SIG-M5 treated with dmso at 0.1 percent for 504 hours (cell line): ENCODE measurements at regions not wholly inside any gene's neighbourhood (a gene's known extent, or its start where the extent isn't known, plus 50 kb on each side); places are given as distances from the start of the nearest gene placed in this dataset.

ENCODE experiments used
- DNase-seq: peaks from one replicate; lab custom pipeline; 2025; ENCODE audit not compliant: unreplicated experiment; lab: John Stamatoyannopoulos, UW

GRCh38 chr12:66066137-66066928 is 64.2 kb downstream of the LLPH start:
- DNase-seq, result no peak

GRCh38 chr12:66065641-66066136 is 64.9 kb downstream of the LLPH start:
- no peak for DNase-seq

- DNase-seq, result no peak
Measured at GRCh38 chr12:66065150-66065549, 65.4 kb downstream of the LLPH start.

GRCh38 chr12:66063916-66064315 is 66.6 kb downstream of the LLPH start:
- no peak for DNase-seq

GRCh38 chr12:66062290-66062625 is 68.3 kb downstream of the LLPH start:
- no peak for DNase-seq

GRCh38 chr12:66061557-66062289 is 68.8 kb downstream of the LLPH start:
- no peak for DNase-seq

GRCh38 chr12:66061076-66061475 is 69.5 kb downstream of the LLPH start:
- no peak for DNase-seq

GRCh38 chr12:66060163-66060907 is 70.2 kb downstream of the LLPH start:
- no peak for DNase-seq

- DNase-seq, result no peak
Measured at GRCh38 chr12:66059666-66060065, 70.9 kb downstream of the LLPH start.

- no peak for DNase-seq
Measured at GRCh38 chr12:66058554-66058953, 72.0 kb downstream of the LLPH start.

- peak; percentile 33 for DNase-seq
Measured at GRCh38 chr12:66055837-66056319, 74.7 kb downstream of the LLPH start.

GRCh38 chr12:66052988-66053615 is 77.4 kb downstream of the LLPH start:
- DNase-seq, result no peak

GRCh38 chr12:66051361-66051760 is 79.2 kb downstream of the LLPH start:
- DNase-seq, result no peak

GRCh38 chr12:66050610-66051009 is 79.9 kb downstream of the LLPH start:
- no peak for DNase-seq

- DNase-seq, result no peak
Measured at GRCh38 chr12:66050283-66050576, 80.3 kb downstream of the LLPH start.

GRCh38 chr12:66049538-66050282 is 80.8 kb downstream of the LLPH start:
- no peak for DNase-seq

GRCh38 chr12:66048835-66049537 is 81.6 kb downstream of the LLPH start:
- DNase-seq, result peak; percentile 10

GRCh38 chr12:66048218-66048834 is 82.2 kb downstream of the LLPH start:
- no peak for DNase-seq

- no peak for DNase-seq
Measured at GRCh38 chr12:66047411-66048021, 83.0 kb downstream of the LLPH start.
